HG02943 (cell line): ENCODE measurements at regions not wholly inside any gene's neighbourhood (a gene's known extent, or its start where the extent isn't known, plus 50 kb on each side); places are given as distances from the start of the nearest gene placed in this dataset.

Experiments used
- ATAC-seq: cut with Tn5 transposase; IDR thresholded peaks from one replicate; pipeline ENCODE4 v1.9.1; 2021; ENCODE audit warnings: mild to moderate bottlenecking, low read depth, moderate library complexity; ENCODE audit not compliant: unreplicated experiment

- no peak for ATAC-seq
Observed at GRCh38 chr10:36711361-36711760, 414.0 kb upstream of the ANKRD30A start.

- no peak for ATAC-seq
Observed at GRCh38 chr10:36704124-36704523, 421.3 kb upstream of the ANKRD30A start.

GRCh38 chr10:36703179-36703578 is 422.2 kb upstream of the ANKRD30A start:
- ATAC-seq, result no peak

GRCh38 chr10:36700123-36700522 is 425.3 kb upstream of the ANKRD30A start:
- no peak for ATAC-seq

- no peak for ATAC-seq
Observed at GRCh38 chr10:36692759-36693158, 432.6 kb upstream of the ANKRD30A start.

GRCh38 chr10:36688717-36689116 is 436.7 kb upstream of the ANKRD30A start:
- ATAC-seq, result no peak

- ATAC-seq, result no peak
Observed at GRCh38 chr10:36683421-36683820, 442.0 kb upstream of the ANKRD30A start.

GRCh38 chr10:36681751-36682632 is 443.4 kb upstream of the ANKRD30A start:
- no peak for ATAC-seq

- ATAC-seq, result no peak
Observed at GRCh38 chr10:36679554-36679953, 445.8 kb upstream of the ANKRD30A start.

- no peak for ATAC-seq
Observed at GRCh38 chr10:36677431-36677768, 448.0 kb upstream of the ANKRD30A start.

GRCh38 chr10:36676756-36677430 is 448.5 kb upstream of the ANKRD30A start:
- no peak for ATAC-seq

GRCh38 chr10:36676321-36676720 is 449.1 kb upstream of the ANKRD30A start:
- no peak for ATAC-seq

GRCh38 chr10:36675458-36675880 is 449.9 kb upstream of the ANKRD30A start:
- no peak for ATAC-seq

- no peak for ATAC-seq
Observed at GRCh38 chr10:36671607-36672006, 453.8 kb upstream of the ANKRD30A start.

GRCh38 chr10:36670621-36671402 is 454.6 kb upstream of the ANKRD30A start:
- no peak for ATAC-seq

GRCh38 chr10:36669615-36670352 is 455.6 kb upstream of the ANKRD30A start:
- ATAC-seq, result no peak

- no peak for ATAC-seq
Observed at GRCh38 chr10:36666451-36666850, 458.9 kb upstream of the ANKRD30A start.

- ATAC-seq, result no peak
Observed at GRCh38 chr10:36662571-36662970, 462.8 kb upstream of the ANKRD30A start.

- no peak for ATAC-seq
Observed at GRCh38 chr10:36650274-36650673, 475.1 kb upstream of the ANKRD30A start.

GRCh38 chr10:36647540-36647939 is 477.9 kb upstream of the ANKRD30A start:
- ATAC-seq, result no peak
